ENCODE measurements at regions not wholly inside any gene's neighbourhood (a gene's known extent, or its start where the extent isn't known, plus 50 kb on each side); places are given as distances from the start of the nearest gene placed in this dataset.
"Not testable (repeated sequence)": the region's sequence is repeated elsewhere in the genome, so short reads cannot be mapped to it uniquely, and the experiment has no call there.

DNA sequence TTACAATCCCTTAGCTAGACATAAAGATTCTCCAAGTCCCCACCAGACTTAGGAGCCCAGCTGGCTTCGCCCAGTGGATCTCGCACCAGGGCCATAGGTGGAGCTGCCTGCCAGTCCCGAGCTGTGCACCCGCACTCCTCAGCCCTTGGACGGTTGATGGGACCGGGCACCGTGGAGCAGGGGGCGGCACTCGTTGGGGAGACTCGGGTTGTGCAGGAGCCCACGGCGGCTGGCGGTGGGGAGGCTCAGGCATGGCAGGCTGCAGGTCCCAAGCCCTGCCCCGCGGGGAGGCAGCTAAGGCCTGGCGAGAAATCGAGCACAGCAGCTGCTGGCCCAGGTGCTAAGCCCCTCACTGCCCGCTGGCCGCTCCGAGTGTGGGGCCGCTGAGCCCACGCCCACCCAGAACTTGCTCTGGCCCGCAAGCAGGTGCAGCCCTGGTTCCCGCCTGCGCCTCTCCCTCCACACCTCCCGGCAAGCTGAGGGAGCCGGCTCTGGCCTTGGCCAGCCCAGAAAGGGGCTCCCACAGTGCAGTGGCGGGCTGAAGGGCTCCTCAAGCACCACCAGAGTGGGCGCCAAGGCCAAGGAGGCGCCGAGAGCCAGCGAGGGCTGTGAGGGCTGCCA lies 275.0 kb upstream of the PDE3A start:
- DNase-seq, result not testable (repeated sequence)

DNA sequence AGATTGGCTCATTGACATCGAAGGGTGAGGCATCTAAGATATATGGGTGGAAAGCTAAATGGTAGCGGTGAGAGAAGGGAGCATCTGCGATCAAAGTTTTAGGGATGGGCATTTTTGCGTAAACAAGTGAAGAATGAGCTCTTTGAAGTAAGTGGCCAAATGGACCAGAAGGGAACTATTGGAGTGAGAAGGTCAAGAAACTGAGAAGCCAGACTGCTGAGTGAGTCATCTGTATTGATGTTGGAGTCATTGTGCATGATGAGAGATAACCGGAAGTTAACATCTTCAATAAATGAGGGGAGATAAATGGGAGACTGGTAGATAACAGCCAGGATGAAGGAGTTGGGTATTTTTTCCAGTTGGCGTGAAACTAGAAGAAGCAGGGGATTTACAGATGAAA lies 271.9 kb upstream of the PDE3A start:
- no peak for DNase-seq

DNA sequence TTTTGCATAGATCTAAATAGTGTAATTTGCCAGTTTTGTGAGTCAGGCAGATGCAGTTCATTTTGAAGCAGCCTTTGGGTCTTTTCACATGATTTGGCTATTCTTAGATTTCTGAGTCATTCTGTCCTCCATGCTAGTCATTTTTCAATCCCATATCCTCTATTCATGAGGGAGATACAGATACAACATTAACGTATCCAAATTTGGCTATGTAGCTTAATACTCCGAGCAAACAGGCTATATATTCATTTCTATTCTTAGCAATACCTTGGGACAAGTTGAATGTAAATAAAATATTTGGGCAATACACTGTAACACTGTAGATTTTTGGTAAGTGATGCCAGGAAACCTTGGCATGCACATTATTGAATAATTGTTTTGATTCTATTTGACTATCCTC lies 270.7 kb upstream of the PDE3A start:
- no peak for DNase-seq

DNA sequence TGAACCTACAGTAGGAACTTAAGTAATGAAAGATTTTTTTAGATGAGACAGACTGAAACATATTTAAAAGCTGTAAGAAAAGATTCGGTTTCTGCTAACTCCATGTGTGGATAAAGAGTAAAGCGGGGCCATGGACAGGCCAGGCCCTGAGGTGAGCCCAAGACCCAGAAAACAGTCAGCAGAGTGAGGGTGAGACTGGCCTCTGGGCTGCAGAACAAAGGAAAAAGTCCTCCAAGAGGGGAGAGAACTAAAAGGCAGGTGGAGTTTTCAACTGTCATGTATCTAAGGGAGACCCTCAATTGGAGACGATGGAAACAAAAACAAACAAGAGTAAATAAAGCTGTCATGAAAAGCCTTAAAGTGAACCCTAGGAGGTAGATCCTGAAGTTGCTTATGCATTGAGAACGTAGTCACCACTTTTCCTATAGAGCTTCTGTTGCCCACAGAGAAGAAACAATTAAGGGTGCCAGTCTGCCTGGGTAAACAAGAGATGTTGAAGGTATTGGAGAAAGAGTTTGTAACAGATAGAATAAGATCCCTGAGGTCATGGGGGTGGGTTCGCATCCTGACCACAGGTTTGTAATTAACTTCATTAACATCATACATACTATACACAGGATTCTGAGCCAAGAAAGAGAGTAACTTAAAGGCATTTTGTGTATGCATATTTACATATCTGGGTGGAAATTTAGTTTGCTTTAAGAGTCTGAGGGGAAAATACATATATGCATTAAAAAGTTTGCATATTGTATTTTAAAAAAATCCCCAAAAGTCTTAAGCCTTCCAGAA lies 268.7 kb upstream of the PDE3A start:
- peak; percentile 62 for DNase-seq

DNA sequence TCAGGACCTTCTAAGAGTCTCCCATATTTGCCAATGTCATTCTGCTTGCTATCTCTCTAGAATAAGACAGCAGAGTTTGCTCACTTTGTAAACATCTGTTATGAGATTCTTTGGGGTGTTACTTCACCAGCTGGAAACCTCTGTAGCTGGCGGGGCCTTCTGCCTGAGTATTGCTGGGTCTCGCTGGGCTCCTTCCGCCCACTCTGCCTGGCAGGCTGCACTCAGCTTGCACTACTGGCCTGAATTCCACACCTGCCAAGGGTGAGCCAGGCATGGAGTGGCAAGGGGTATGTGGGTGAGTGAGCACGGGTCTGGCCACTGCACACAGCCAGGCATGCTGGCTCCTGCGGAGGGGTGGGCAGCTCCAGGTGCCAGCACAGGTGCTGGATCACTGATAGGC lies 267.3 kb upstream of the PDE3A start:
- DNase-seq, result no peak

DNA sequence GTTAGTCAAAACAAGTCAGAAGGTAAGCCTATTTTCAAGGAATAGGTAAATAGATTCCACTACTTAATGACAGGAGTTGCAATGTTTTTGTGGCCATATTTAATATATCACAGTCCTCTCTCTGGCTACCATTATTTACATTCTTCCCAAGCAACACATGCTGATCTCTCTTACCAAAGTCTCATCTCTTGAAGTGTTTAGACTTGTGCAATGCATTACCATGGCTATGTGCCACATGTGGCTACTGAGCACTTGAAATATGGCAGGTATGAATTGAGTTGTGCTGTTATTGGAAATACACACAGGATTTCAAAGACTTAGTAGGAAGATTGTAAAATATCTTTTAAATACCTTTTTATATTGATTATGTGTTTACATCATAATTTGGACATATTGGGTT lies 262.4 kb upstream of the PDE3A start:
- no peak for DNase-seq

DNA sequence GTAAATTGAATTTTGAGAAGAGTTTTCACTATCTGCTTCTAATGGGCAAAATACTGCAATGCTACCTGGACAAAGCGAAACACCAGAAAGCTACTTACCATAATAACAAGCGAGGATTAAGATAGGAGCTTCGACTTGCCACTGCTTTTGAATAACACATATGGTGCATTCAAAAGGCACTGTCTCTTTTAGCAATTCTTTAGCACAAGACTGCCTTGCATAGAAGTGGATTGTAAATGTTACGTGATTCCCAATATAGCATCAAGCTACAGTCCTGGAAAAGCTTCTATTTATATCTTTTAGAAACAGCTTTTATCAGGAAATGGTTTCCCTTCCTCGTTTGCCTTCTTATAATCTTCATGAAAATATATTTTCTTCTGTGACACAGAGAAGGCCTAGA lies 258.7 kb upstream of the PDE3A start:
- no peak for DNase-seq

DNA sequence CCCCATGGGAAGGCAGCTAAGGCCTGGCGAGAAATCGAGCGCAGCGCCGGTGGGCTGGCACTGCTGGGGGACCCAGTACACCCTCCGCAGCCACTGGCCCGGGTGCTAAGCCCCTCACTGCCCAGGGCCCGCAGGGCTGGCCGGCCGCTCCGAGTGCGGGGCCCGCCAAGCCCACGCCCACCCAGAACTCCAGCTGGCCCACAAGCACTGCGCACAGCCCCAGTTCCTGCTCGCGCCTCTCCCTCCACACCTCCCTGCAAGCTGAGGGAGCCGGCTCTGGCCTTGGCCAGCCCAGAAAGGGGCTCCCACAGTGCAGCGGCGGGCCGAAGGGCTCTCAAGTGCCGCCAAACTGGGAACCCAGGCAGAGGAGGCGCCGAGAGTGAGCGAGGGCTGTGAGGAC lies 253.0 kb upstream of the PDE3A start:
- not testable (repeated sequence) for DNase-seq

DNA sequence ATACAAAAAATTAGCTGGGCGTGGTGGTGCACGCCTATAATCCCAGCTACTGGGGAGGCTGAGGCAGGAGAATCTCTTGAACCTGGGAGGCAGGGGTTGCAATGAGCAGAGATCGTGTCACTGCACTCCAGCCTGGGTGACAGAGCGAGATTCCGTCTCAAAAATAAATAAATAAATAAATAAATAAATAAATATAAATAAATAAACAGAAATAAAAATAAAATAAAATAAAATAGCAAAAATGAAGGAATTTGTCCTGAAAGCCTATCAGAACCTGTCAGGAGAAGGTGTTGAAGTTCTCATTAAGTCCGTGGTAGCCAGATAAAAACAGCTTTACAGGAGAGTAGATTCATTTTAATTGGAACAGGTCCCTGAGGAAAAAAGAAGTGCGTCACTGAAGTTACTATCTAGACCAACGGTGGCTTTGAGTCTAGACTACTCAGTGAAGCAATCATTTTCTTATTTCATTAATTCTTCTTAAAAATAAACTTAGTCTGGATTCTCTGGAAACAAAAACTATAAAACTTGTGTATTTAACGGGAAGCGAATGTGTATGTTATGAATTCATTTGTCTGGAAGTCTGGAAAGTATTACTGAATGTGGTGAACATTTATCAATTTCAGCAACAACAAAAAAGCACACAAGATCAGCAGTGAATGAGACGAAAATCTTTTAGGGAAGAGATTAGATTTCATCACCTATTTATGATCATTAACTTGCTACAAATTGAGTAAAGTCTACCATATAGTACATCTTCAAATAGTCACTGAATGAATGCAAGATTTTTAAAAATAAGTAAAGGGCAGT lies 248.5 kb upstream of the PDE3A start:
- no peak for DNase-seq

DNA sequence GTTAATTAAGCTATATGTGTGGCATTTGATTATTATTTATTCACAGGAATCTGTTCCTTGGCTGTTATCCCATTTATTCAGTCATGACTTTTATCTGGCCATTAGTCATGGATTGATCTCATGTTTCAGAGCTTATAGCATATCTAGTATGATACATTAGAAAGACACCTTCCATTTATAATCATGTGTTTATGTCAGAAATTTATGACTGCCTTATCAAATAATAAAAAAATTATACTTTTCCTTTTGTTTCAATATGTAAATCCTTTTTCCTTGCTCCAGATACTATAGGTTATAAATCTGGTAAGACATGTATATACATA lies 248.0 kb upstream of the PDE3A start:
- no peak for DNase-seq

DNA sequence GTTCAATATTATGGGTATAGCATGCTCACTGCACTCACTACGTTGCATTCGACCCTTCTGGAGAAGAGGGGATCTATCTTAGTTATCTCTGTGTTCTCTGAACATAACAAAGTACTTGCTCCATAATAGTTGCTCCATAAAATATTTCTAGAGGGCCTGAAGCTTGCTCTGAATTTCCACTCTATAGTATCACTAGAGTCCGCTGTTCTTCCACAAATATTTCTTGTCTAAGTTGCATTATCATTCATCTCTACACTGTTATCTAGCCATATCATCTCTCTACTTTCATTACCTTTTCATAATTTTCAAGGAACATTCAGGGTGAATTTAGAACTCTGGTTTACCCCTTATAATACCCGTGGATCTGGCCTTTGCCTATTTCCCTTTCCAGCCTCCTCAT lies 246.1 kb upstream of the PDE3A start:
- no peak for DNase-seq

DNA sequence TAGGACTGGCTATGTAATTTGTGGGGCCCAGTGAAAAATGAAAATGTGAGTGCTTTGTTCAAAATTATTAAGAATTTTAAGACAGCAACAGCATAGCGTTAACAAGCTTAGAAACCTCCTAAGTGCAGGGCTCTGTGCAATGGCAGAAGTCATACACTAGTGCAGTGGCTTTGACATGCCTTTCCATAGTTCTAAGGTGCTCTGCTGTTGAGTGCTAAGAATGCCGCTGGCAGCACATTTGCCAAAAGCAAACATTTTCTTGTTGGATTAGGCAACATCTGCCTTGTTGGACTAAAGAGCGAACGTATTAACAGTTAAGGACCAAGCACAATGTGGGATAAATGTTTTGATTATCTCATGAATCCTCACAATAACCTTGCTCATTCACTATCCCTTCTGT lies 244.9 kb upstream of the PDE3A start:
- no peak for DNase-seq

DNA sequence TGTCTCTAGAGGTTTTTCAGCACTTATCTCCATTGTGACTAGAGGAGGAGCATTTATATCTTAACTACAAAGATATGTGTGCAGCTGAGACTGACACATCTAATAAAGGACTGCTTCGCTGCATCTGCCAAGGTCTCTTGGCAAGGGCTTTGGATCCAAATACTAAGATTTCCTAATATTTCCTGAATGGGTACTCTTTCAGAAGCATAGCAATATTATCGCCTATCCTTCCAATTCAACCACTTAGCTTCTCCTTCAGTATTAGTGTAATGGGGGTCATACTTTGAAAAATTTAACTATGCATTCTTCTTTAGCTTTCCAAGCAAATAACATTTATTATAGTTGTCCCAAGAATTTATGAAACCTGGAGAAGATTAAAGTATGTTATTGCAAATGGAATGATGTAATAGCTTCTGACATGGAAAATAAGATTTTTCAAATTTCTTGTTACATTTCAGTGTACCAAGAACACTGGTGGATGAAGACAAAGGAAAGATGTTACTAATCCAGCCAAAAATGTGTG lies 243.0 kb upstream of the PDE3A start:
- no peak for DNase-seq

DNA sequence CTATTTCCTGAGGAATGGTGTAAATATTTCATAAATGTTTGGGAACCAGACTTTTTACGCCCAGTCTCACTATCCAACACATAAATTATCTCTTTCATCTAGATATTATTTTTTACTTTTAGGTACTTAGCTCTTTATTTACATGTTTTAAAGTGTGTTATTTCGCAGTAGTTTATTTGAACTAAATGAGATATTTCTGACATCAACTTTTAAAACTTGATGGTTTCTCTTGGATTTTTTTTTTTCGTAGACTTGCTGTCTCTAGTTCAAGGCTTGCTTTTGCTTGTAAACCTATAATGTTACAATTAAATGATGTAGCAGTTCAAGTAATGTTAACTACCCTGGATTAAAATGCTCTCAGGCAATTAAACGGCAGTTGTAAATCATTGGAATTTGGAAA lies 241.7 kb upstream of the PDE3A start:
- DNase-seq, result no peak

DNA sequence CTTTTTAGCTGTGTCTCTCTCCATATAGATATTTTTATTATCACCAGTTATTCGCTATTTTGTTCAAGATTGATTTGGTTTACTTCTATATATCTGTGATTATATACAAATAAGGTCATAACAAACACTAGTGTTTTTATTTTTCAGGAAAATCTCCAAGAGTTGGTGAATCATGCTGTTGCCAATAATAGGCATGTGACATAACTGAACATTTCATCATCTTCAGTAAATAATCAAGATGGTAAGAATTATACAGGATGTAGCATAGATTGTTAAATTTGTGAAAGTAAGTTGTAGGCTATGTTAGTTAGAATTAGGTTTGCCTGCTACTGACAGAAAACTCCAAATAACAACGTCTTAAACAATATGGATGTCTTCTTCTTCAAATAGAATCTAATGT lies 240.9 kb upstream of the PDE3A start:
- no peak for DNase-seq

DNA sequence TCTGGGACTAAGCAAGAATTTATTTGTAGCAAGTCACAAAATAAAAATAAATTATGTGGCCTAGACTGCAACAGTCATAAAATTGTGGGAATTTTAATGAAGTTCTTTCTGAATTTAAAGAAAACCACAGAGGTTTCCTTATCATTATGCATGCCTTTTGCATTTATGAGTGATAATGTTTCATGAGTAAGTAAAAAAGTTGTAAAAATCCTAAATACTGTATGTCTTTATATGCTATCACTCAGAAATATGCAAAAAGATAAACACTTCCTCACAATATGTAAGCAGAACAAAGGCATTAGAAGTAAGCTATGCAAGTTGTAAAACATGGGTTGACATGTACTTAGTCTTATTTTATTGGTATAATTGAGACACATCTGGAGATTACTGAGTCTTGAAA lies 239.4 kb upstream of the PDE3A start:
- DNase-seq, result no peak

DNA sequence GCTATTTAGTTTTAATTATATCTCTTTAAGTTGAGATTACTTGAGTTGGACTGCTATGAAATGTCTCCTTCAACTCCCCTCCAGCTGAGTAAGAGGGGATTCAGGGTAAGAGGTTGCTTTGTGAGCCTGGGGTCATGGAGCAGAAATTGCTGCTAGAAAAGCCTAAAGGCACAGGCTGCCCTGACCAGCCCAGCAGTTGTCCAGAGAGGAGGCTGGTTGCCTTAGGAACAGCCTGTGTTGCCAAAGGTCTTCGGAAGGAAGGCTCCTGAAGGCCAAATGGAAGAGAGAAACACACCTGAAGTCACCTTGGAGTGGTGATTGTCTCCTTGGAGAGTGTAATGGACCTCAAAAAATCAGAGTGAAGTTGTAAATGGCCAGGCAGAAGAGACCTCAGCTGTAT lies 235.5 kb upstream of the PDE3A start:
- DNase-seq, result no peak

DNA sequence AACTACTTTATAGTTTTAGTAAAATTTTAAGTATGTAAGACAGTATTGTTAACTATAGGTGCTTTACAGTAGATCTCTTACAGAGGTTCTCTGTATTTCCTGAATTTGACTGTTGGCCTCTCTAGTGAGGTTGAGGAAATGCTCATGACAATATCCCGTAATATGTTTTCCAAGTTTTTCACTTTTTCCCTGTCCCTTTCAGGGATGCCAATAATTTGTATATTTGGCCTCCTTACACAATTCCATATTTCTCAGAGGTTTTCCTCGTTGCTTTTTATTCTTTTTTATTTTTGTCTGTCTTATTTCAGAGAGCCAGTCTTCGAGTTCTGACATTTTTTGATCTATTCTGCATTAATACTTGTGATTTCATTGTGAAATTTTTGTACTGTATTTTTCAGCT lies 233.7 kb upstream of the PDE3A start:
- DNase-seq, result no peak

DNA sequence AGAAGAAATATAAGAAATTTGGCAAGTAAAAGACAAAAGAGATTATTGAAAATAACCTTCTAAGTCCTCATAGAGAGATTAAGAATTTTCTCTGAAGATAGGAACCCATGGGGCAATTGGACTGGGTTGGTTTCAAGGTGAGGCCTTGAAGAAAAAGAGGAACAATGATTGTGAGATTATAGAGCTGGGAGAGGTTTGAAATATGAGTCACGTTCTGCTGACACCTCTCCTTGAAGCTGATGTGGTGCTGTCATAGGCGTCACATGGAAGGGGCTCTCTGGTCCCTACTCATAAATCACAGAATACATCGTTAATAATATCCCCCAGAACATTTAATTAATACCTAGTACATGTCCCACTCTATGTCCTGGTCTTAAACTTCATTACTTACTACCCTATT lies 227.6 kb upstream of the PDE3A start:
- no peak for DNase-seq

DNA sequence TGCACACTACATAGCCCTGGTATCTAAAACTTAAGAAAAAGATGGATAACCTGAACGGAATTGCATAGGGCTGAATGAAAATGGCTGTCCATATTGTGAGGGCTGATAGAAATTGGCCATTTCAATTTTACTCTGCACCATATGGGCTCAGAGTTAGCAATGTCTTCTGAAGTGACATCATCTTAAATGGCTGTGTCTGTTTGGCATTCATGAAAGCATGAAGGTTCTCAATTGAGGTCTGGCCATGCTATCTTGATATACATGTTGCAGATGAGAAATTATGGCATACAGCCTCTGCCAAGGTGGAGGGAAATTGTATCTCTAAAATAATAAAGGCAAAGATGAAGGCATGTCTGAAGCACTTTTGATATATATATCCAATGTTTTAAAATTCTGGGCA lies 226.0 kb upstream of the PDE3A start:
- no peak for DNase-seq

DNA sequence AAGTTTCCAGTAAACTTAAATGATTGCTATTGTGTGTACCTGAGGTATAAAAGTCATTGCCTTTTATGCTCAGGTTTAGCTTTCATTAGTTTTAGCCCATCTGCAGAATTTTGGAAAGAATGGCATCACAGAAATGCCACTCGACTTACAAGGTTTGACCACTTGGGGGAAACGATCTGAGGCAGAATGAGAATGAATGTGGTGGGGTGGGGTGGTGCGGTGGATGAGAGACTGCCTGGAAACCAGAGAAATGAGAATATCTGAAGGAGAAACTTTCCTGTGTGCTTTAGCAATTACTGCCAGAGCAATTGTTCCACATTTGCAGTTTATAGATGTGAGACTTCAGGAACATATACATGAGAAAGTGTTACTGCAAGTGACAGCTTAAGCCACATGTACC lies 225.4 kb upstream of the PDE3A start:
- DNase-seq, result no peak

DNA sequence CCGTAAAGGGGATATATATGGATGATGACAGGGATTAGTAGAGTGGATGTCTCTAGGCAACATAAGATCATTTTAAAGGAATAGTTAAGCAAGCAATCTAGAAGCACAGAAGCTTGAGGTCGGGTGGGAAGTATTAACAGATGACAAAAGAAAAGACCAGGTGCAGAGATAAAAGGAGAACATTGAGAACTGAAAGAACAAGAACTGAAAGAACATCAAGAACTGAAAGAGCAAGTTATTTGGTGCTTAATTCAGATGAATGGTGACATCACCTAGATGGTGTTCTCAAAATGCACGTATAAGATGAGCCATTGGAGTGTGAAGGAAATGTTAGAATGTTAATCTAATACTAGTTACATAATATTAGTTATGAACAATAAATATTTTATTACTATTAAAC lies 224.0 kb upstream of the PDE3A start:
- DNase-seq, result no peak

DNA sequence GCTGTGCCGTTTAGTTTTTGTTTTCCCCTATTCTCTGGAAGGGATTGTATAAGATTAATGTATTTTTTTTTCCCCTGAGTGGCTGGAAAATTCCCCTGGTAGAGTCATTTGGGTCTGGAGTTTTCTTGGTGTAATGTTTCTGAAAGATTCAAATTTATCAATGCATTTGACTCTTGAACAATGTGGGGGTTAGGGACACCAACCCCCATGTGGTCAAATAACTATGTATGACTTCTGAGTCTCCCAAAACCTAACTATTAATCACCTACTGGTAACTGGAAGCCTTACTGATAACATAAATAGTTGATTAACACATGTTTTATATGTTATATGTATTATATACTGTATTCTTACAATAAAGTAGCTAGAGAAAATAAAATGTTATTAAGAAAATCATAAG lies 220.1 kb upstream of the PDE3A start:
- no peak for DNase-seq

DNA sequence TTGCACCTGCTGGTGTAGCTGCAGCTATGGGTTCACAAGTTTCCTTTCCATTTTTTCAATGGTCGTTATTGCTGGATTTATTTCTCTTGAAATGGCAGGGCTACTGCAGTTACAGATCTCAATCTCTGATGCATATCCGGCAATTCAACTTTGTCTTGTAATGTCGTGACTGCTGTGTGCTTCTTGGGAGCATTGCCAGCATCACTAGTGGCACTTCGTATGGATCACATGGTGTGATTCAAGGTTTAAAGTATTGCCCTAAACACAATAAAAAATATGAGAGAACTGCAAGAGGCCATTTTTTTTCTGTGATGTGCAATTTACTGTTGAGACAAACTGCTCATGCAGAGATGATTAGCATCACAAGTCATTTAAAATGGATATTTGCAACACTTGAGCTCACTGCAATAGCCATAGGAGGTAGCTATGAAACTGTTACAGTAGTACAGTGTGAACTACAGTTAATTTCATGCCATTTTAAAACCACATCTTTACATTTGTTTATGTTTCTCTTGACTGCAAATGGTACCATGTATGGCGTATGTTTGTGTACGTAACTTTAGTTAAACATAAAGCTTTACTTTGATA lies 217.4 kb upstream of the PDE3A start:
- peak; percentile 83 for DNase-seq
